Skin of body (tissue), 1 donor: ENCODE measurements at regions not wholly inside any gene's neighbourhood (a gene's known extent, or its start where the extent isn't known, plus 50 kb on each side); places are given as distances from the start of the nearest gene placed in this dataset.
A peak's percentile ranks its signal among the peaks of the same experiment; 100 is the strongest.

Experiments used
- DNase-seq: peaks from one replicate; lab custom pipeline; 2025; lab: John Stamatoyannopoulos, UW

DNA sequence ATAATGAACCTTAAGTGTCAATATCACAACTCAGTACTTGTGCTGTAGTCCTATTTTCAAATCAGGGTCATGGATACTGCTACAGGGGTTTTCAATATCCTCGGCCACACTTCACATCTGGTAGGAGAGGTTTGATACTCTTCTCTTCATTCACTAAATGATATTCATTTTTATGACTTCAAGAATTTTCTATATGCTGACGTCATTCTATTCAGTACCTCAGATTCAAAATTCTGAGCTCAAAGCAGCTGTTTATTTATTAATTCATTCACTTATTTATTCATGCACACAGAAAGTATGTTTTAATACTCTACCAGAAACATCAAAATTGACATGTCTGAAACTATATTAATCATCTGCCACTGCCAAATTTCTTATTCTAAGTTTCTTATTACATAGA is 866.9 kb upstream of the LRRTM1 start:
- DNase-seq, result no peak

DNA sequence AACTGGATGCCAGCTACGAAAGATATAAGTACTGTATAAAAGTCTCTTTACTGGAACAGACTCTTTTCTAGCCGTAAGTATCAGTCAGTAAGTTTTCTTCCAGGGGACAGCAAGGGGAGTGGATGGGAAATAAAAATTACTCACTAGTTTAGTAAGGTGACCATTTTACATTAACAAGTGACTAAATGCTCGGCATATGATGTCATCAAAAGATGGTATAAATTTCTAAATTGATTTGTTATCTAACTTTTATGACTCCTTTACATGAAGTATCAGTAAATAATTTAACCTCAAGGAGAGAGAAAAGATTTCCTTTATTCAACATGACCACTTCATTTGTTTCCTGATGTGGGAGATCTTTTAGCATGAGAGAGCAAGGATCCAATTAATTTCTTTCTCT is 859.0 kb upstream of the LRRTM1 start:
- DNase-seq, result no peak

DNA sequence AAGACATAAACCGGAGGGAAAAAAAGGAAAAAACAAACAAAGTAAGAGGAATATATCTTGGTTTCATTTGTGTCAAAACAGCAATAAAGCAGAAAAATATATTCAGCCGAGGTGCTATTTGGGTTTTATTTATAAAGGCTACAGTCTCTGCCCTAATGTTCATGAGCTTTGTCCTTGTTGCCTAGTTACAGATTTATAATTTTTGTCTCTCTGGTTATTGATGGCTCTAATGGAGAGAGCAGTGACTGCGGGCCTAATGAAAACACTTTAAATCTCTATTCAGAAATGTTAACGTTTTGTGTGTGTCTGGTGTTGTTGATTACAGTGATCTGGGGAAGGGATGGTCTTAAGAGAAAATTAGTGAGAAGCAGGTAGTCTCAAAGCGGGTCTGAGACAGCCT is 854.0 kb upstream of the LRRTM1 start:
- no peak for DNase-seq

DNA sequence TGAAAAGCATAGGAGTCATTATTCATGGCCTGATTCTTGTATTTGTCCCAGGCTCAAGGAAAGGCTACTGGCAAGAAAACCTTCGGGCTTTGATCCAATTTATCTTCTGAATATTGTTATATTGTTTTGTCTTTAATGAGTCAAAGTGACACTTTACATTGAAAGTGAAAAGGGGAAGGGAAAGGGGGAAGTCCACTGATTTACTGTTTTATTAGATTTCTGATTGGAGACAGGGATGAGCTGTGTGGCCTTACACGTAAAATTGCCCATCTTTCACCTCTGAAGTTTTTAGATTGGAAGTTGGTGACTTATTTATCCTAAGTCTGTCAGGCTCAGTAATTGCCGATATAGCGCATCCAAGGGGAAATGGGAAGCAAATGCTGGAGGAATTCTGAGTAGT is 843.8 kb upstream of the LRRTM1 start:
- DNase-seq, result no peak

DNA sequence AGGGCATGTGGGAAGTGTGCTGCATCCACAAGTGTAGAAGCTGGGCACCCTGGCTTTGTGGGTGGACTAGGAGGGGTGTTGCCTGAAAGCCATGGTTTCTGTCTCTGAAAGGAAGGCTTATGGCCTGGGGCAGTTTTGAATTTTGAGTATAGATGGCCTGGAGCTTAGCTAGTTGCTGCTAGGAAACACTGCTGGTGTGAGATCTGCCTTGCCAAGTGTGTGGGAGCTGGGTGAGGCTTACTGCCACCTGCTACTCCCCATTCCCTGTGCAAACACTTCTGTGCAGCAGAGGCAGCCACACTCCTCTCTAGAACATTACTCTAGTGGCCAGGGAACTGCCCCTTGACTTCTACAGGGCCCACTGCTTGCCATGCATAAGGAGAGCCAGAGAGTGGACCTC is 831.7 kb upstream of the LRRTM1 start:
- DNase-seq, result no peak

DNA sequence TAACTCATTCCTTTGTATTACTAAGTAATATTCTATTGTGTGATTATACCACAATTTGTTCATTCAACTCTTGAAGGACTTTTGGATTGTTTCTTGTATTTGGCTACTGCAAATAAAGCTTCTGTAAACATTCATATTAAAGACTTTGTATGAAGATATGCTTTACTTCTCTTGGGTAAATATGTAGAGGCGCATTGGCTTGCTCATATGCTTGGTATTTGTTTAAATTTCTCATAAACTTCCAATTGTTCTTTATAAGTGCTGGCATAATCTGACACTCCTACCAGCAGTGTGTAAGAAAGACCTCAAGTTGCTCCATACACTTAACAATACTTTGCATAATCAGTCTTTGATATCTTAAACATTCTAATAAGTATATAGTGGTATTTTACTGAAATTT is 792.8 kb upstream of the LRRTM1 start:
- no peak for DNase-seq

DNA sequence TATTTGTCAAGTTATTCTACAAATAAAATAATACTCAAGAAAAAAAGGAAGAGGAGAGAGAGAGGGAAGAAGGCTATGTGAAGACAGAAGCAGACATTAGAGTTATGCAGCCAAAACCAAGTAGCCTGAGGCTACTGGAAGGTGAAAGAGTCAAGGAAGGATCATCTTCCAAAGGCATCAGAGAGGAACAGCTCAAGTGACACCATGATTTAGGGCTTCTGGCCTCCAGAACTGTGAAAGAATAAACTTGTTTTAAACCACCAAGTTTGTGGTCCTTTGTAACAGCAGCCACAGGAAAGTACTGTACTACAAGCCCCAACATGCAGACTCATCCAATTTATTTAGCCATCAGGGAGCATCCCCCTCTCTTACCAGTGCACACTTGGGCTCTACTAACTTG is 788.5 kb upstream of the LRRTM1 start:
- no peak for DNase-seq

DNA sequence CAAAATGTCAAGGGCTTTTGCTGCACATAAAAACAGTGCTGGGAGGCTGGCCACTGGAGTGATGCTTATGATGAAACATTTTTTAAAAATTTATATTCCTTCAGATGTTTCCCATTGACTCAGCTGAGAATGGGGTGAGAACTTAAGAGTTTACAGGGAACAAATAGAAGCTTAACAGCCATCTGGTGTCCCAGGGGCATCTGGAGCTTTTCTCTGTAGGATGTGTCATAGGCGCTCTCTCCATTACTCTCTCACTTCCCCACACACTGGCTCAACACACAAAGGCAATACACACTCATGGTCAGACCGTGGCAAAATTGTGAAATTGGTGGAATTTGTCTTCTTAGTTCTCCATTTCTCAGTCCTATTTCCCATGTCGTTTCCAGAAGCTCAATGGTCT is 783.1 kb upstream of the LRRTM1 start:
- DNase-seq, result no peak

DNA sequence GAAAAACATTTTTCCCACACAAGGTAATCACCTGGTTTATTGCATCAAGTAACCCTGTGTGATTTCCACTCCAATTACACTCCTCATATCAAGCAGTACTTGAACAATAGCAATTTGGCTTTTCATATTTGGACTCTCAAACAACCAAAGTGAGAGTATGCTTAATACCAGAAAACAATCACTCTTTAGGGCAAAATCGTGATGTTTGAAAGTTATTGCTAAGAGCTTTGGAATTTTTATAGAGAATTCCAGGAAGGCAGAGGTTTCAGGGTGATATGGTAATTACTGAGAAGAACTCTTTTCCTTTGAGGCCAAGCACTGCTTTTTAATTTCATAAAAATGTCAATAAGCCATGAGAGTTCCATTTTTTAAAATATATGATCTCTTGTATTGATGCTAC is 779.5 kb upstream of the LRRTM1 start:
- no peak for DNase-seq

DNA sequence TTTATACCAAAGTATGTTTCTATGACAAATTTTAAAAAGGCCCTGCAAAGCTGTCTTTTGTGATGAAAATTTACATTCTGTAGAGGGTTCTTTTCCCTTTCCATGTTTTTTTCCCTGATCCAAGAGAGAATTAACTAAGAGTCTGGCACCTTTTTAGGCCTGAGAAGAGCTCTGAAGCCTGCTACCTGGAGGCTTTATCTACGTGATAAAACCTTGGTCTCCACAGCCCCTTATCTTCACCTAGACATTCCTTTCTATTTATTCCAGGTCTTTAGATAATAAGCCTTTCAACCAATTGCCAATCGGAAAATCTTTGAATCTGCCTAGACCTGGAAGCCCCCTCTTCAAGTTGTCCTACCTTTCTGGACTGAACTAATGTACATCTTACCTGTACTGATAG is 774.1 kb upstream of the LRRTM1 start:
- no peak for DNase-seq

DNA sequence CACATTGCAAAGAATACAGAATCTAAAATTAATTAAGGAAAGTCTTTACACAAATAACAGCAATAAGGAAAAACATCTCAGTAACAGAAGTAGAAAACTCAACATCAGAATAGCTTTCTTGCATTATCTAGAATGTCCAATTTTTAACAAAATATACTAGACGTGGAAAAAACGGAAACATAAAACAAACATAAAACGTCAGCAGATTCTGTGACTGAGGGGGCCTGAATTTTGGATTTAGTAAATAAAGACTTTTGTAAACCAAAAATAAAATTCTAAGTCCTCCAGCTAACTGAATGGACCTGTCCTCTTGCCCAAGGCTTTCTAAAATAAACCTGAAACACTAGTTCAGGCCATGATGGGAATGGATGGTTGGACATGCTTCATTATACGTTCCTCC is 773.5 kb upstream of the LRRTM1 start:
- DNase-seq, result no peak

DNA sequence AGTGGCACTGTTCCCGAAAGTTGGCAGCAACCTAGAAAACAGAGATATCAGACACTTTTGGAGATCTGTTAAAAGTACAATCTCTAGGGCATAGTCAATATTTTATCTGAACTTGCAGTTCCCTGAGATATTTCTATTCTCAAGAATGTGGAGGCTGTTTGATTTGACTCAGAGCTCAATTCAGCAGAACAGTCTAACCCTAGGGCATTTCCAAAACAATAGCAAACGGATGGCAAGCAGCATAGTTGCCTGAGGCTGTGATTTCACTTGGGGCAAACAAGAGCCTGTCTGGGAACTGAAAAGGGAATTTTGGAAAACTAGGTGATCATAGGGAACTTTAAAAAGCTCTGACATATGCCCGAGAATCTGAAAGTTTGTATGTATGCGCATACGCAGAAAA is 772.8 kb upstream of the LRRTM1 start:
- no peak for DNase-seq

DNA sequence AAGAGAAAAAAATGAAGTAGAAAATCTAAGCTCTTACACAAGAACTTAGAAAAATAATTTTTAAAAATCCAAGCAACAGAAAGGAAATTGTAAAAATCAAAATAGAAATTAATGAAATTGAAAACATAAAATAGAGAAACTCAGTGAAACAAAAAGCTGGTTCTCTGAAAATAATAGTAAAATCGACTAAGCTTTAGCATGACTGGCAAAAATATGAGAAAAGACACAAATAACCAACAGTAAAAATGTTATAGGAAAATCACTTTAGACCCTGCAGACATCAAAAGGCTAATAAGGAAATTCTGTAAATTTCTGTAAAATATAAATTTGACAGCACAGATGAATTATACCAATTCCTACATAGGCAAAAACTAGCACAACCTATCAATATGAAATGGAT is 768.9 kb upstream of the LRRTM1 start:
- DNase-seq, result no peak

DNA sequence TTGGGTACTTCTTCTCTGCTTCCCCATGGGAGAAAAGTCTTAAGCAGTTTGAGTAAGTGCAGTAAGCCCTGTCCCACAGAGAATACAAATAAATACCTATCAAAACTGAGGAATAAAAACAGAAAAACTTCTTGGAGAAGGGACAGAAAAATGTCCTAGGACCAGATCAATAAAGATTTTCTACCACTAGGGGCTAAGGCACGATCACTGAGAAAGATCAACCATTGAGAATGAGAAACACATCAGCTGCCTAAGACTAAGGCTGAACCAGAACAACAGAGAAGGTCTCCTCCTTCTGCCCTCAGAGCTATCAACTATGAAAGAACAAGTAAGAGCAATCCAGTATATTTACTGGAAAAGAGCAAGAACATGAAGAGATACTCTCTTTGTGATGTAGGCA is 763.6 kb upstream of the LRRTM1 start:
- no peak for DNase-seq

DNA sequence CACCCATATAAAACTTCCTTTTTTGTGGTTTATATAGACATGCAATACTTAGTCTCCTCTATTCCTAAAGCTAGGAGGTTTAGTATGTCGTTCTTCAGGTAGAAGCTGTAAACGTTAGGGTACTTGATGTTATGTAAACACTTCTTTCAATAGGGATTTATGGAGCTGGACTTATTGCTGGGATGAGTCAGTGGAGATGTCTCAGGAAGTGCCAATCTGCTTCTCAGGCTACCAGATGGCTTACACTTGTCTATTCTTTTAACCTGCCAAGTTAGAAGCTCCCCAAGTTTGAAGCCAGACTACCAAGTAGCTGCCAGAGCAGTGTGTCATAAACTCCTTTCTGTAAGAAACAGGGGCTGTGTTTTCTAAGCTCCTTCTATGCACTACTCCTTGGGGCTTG is 756.5 kb upstream of the LRRTM1 start:
- no peak for DNase-seq

DNA sequence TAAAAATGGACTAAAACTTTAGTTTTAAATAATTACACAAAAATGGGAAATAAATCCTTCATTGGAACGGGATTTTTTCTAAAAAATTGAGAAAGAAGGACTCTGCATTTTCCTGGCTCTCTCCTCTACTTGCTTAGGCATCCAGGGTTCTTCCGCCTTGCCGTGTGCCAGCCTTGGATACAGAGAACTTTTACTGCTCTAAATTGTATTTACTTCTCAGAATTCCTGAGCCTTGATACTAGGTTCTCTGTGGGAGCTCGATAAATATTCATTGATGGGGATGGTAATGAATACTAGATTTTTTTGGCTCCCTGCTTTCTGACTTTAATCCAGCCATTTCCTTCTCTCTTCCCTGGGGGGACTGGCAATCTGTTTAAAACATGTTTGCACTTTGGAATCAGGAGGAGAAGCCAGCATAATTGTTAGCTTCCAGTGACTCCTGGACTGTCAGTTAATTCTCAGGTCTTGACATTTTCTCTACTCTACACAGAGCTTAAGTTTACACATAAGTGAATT is 746.1 kb upstream of the LRRTM1 start:
- no peak for DNase-seq

DNA sequence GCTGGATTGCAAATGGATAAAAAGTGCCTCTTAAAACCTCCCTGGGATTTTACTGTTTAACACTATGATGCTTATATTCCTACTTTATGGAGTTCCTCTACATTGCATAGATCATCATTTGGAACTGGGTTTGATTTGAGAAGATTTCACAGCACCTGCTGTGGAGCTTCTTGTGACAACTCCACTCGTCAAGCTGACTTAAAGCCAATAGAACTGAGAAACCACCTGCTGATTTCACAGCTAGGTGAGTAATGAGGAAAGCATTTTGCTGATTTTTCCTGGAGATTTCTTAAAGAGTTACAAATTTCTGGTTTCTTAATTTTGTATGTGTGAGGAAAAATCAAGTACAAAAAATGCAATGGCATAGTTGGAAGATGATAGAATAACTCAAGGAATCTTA is 739.1 kb upstream of the LRRTM1 start:
- no peak for DNase-seq

DNA sequence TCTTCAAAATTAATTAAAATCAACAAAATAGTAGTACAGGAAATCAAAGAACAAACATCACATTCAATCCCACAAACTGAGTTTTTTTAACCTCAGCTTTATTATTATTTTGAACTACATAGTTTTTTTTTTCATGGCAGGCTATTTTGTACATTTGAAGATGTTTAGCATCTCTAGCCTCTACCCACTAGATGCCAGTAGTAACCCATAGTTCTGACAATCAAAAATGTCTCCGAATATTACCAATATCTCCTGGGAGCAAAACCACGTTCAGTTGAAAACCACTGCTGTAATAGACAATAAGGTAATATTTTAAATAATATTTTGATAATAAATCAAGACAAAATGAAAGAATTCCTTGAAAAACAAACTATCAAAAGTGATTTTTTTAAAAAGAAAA is 702.6 kb upstream of the LRRTM1 start:
- no peak for DNase-seq

DNA sequence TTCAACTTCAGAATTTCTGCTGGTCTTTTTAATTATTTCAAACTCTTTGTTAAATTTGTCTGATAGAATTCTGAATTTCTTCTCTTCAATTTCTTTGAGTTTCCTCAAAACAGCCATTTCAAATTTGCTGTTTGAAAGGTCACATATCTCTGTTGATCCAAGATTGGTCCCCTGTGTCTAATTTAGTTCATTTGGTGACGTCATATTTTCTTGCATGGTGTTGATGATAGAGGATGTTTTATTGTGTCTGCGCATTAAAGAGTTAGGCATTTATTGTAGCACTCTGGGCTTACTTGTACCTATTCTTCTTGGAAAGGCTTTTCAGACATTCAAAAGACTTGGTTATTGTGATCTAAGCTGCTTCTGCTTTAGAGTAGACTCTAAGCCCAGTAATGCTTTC is 698.4 kb upstream of the LRRTM1 start:
- no peak for DNase-seq

DNA sequence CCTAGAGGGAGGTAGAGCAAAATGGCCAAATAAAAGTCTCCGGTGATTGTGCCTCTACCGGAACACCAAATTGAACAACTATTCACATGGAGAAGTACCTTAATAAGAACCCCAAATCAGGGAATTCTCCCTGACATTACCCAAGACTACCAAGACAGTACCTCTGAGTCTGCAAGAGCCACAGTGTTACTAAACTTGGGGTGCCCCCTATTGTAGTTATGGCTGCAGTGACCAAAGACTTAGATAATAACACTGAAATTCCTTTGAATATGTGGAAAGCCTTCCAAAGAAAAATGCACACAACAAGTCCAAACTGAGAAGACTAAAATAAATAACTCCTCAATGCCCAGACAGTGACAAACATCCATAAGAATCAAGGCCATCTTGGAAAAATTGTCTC is 682.9 kb upstream of the LRRTM1 start:
- no peak for DNase-seq

DNA sequence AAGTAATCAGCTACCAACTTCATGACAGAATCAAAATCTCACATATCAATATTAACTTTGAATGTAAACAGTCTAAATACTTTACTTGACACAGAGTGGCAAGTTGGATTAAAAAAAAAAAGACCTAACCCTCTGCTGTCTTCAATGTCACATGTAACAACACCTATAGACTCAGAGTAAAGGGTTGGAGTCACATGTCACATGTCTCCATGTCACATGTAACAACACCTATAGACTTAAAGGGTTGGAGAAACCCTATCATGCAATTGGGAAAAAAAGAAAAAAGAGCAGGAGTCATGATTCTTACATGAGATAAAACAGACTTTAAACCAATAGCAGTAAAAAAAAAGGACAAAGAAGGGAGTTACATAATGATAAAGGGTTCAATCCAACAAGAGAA is 665.3 kb upstream of the LRRTM1 start:
- DNase-seq, result no peak

DNA sequence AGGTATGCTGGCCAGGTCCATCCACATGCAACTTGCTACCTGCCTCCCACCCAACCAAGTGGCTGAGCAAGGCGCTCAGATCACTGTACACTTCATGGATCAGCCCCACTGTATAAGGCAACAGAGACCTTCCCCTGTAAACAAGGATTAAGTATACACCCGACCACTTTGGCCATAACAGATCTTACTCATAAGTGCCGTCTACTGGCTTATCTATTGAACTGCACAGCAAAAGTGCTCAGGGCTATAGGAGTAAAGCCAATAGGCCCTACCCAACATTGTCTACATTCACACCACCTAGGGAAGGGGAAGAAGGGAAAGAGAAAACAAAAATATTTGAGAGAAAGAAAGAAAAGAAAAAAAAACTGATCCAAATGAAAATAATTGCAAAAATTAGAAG is 663.9 kb upstream of the LRRTM1 start:
- DNase-seq, result no peak

DNA sequence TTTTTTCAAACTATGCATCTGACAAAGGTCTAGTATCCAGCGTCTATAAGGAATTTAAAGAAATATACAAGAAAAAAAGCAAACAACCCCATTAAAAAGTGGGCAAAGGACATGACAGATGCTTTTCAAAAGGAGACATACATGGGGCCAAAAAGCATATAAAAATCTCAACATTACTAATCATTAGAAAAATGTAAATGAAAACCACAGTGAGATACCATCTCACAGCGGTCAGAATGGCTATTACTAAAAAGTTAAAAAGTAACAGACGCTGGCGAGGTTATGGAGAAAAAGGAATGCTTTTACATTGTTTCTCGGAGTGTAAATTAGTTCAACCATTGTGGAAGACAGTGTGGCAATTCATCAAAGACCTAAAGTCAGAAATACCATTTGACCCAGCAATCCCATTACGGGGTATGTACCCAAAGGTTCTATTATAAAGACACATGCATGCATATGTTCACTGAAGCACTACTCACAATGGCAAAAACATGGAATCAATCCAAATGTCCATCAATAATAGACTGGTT is 643.1 kb upstream of the LRRTM1 start:
- no peak for DNase-seq

DNA sequence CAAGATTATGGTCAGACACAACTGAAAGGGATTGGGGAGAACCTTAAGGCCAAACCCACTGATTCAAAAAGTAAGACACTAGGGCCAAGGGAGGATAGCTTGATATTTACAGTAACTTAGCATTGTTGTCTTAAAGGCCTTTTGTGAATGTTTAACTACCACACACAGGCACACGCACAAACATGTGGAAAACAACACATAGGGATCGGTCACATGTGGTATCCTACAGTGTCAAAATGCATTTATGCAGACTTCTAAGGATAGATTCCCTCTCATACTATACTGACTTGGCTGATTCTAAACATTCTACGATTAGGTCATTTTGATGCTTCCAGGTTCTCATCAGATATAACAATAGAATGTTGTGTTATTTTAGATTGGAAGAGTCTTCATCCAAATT is 638.9 kb upstream of the LRRTM1 start:
- DNase-seq, result peak; percentile 29
